ENCODE measurements at regions not wholly inside any gene's neighbourhood (a gene's known extent, or its start where the extent isn't known, plus 50 kb on each side); places are given as distances from the start of the nearest gene placed in this dataset.
"Not testable (repeated sequence)": the region's sequence is repeated elsewhere in the genome, so short reads cannot be mapped to it uniquely, and the experiment has no call there.

- TF ChIP-seq TEAD1 (CRISPR knock-in tag; IDR thresholded peaks at IDR 0.05): no peak
- TF ChIP-seq CREM (CRISPR knock-in tag; IDR thresholded peaks at IDR 0.05): no peak
- TF ChIP-seq SOX15 (CRISPR knock-in tag; IDR thresholded peaks at IDR 0.05): no peak
Observed at GRCh38 chr3:33943277-33943676, 144.8 kb downstream of the PDCD6IP start (continued).

- H3K27ac Mint-ChIP-seq; DNase-seq (ENCODE audit: low spot score); H3K27me3 Mint-ChIP-seq (ENCODE audit: low read depth); H3K36me3 Mint-ChIP-seq; ATAC-seq; H3K4me3 Mint-ChIP-seq; H3K9me3 Mint-ChIP-seq; H3K4me1 Mint-ChIP-seq; CTCF ChIA-PET; POLR2A ChIA-PET: not testable (repeated sequence)
Observed at GRCh38 chr3:33946612-33947011, 148.2 kb downstream of the PDCD6IP start.

- CTCF ChIA-PET: interaction anchor here (1.0 kb wide), 1 partner anchor 64 kb away, joined by 5 read pairs; no protein-coding TSS in a partner anchor
- no peaks in the 10 kb centered on the region for H3K9me3 Mint-ChIP-seq
- no peaks in the 10 kb centered on the region for H3K4me1 Mint-ChIP-seq
- DNase-seq (ENCODE audit: low spot score) (no peak), ATAC-seq (no peak)
- H3K4me3 Mint-ChIP-seq: no peak overlapping the region
- H3K27ac Mint-ChIP-seq: no peak overlapping the region
- POLR2A ChIA-PET: no interaction called here
- H3K36me3 Mint-ChIP-seq: no peaks in the 10 kb centered on the region
- TF ChIP-seq CREM (CRISPR knock-in tag; IDR thresholded peaks at IDR 0.05) (no peak), TP53 (CRISPR knock-in tag; IDR thresholded peaks at IDR 0.05) (no peak), IRF1 (CRISPR knock-in tag; IDR thresholded peaks at IDR 0.05) (no peak), ZNF219 (CRISPR knock-in tag; IDR thresholded peaks at IDR 0.05; ENCODE audit: borderline replicate concordance) (no peak), SMAD3 (CRISPR knock-in tag; IDR thresholded peaks at IDR 0.05; ENCODE audit: borderline replicate concordance) (no peak), ZBTB21 (CRISPR knock-in tag; IDR thresholded peaks at IDR 0.05; ENCODE audit: borderline replicate concordance) (no peak), ZBTB43 (CRISPR knock-in tag; IDR thresholded peaks at IDR 0.05) (no peak)
- no peaks in the 10 kb centered on the region for H3K27me3 Mint-ChIP-seq (ENCODE audit: low read depth)
Observed at GRCh38 chr3:33947272-33948195, 149.1 kb downstream of the PDCD6IP start.

- Mint-ChIP-seq H3K27me3 (ENCODE audit: low read depth) (no peaks in the 10 kb centered on the region), H3K4me3 (no peak overlapping the region), H3K4me1 (no peaks in the 10 kb centered on the region), H3K27ac (no peak overlapping the region), H3K9me3 (no peaks in the 10 kb centered on the region), H3K36me3 (no peaks in the 10 kb centered on the region)
- ATAC-seq (no peak), DNase-seq (ENCODE audit: low spot score) (no peak)
- POLR2A ChIA-PET: no interaction called here
- TF ChIP-seq SOX15 (CRISPR knock-in tag; IDR thresholded peaks at IDR 0.05): no peak
- TF ChIP-seq IRF1 (CRISPR knock-in tag; IDR thresholded peaks at IDR 0.05): no peak
- TF ChIP-seq ZNF219 (CRISPR knock-in tag; IDR thresholded peaks at IDR 0.05; ENCODE audit: borderline replicate concordance): no peak
- TF ChIP-seq ERG (CRISPR knock-in tag; IDR thresholded peaks at IDR 0.05): no peak
- no peak for TF ChIP-seq ZNF138 (CRISPR knock-in tag; conservative IDR thresholded peaks at IDR 0.05)
- TF ChIP-seq EMX1 (CRISPR knock-in tag; IDR thresholded peaks at IDR 0.05): no peak
- CTCF ChIA-PET: no interaction called here
Observed at GRCh38 chr3:33949074-33949473, 150.6 kb downstream of the PDCD6IP start.

- no peak for TF ChIP-seq ATF1 (CRISPR knock-in tag; IDR thresholded peaks at IDR 0.05)
- TF ChIP-seq ZBTB43 (CRISPR knock-in tag; IDR thresholded peaks at IDR 0.05): no peak
- no peak for TF ChIP-seq SOX15 (CRISPR knock-in tag; IDR thresholded peaks at IDR 0.05)
- no peak for TF ChIP-seq OVOL2 (CRISPR knock-in tag; IDR thresholded peaks at IDR 0.05; ENCODE audit: borderline replicate concordance)
- DNase-seq (ENCODE audit: low spot score): no peak
- ATAC-seq: no peak
- ChIA-PET CTCF (interaction anchor here (1.4 kb wide), 1 partner anchor 61 kb away, joined by 5 read pairs; no protein-coding TSS in a partner anchor), POLR2A (no interaction called here)
- no peaks in the 10 kb centered on the region for H3K27me3 Mint-ChIP-seq (ENCODE audit: low read depth)
- H3K4me1 Mint-ChIP-seq: peaks cover 18% of the 10 kb centered on the region
- no peaks in the 10 kb centered on the region for H3K9me3 Mint-ChIP-seq
- H3K4me3 Mint-ChIP-seq: no peak overlapping the region
- no peak overlapping the region for H3K27ac Mint-ChIP-seq
- no peaks in the 10 kb centered on the region for H3K36me3 Mint-ChIP-seq
Observed at GRCh38 chr3:33954956-33955355, 156.5 kb downstream of the PDCD6IP start.

Data from WTC11 (cell line).